BLaER1 (cell line): ENCODE measurements at regions not wholly inside any gene's neighbourhood (a gene's known extent, or its start where the extent isn't known, plus 50 kb on each side); places are given as distances from the start of the nearest gene placed in this dataset.

ENCODE experiments used
- H3K27ac ChIP-seq: shearing (Covaris generic); formaldehyde crosslinking; 2 replicates; pipeline ENCODE4 v1.8.1; 2022
- H3K27me3 ChIP-seq: shearing (Covaris generic); formaldehyde crosslinking; 2 replicates; pipeline ENCODE4 v1.8.1; 2022
- H3K36me3 ChIP-seq: shearing (Covaris generic); formaldehyde crosslinking; 2 replicates; pipeline ENCODE4 v1.8.1; 2022
- H3K4me1 ChIP-seq: shearing (Covaris generic); formaldehyde crosslinking; 2 replicates; pipeline ENCODE4 v1.8.1; 2022
- H3K4me2 ChIP-seq: shearing (Covaris generic); formaldehyde crosslinking; 2 replicates; pipeline ENCODE4 v1.8.1; 2022
- H3K4me3 ChIP-seq: shearing (Covaris generic); formaldehyde crosslinking; 2 replicates; pipeline ENCODE4 v1.8.1; 2022
- H3K9ac ChIP-seq: shearing (Covaris generic); formaldehyde crosslinking; 2 replicates; pipeline ENCODE4 v1.8.1; 2022
- H3K9me3 ChIP-seq: shearing (Covaris generic); formaldehyde crosslinking; 2 replicates; pipeline ENCODE4 v1.8.1; 2022
- H4K20me1 ChIP-seq: shearing (Covaris generic); formaldehyde crosslinking; 2 replicates; pipeline ENCODE4 v1.8.1; 2022
- Cebpa-rat ChIP-seq: shearing (Covaris generic); IDR thresholded peaks from 2 replicates; pipeline ENCODE4 v1.8.1; 2022

GRCh38 chr2:120424274-120424796 is 78.4 kb downstream of the INHBB start:
- Histone ChIP-seq H3K36me3 (no peaks in the 10 kb centered on the region), H3K27ac (no peak overlapping the region), H3K4me2 (no peak overlapping the region), H3K27me3 (no peaks in the 10 kb centered on the region), H4K20me1 (no peaks in the 10 kb centered on the region), H3K4me1 (no peaks in the 10 kb centered on the region), H3K9me3 (no peaks in the 10 kb centered on the region), H3K9ac (no peak overlapping the region), H3K4me3 (no peak overlapping the region)
- no peak for TF ChIP-seq Cebpa-rat

GRCh38 chr2:120425014-120425413 is 79.1 kb downstream of the INHBB start:
- no peaks in the 10 kb centered on the region for H3K36me3 ChIP-seq
- no peak overlapping the region for H3K4me2 ChIP-seq
- H3K27ac ChIP-seq: no peak overlapping the region
- TF ChIP-seq Cebpa-rat: no peak
- no peaks in the 10 kb centered on the region for H3K27me3 ChIP-seq
- H3K4me3 ChIP-seq: no peak overlapping the region
- H3K9me3 ChIP-seq: no peaks in the 10 kb centered on the region
- no peak overlapping the region for H3K9ac ChIP-seq
- H3K4me1 ChIP-seq: peaks cover 3% of the 10 kb centered on the region; the same call in 1 of the 2 replicates
- H4K20me1 ChIP-seq: no peaks in the 10 kb centered on the region

DNA sequence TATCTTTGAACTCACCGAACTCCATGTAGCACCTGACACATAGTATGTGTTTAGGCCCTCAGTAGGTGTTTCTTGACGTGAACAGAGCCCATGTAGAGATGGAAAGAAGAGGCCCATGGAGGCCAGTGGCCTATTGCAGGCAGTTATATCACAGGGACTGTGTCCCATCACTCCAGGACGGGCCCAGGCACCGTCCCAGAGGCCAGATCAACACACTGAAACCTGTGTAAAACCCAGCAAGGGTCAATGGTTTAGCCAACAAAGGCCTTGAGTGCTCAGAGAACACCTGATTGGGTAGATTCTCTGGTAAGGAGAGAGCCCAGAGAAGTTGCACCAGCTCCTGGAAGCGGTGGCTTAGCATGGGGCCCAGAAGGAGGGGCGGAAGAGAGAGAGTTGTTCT is 82.8 kb downstream of the INHBB start:
- no peak overlapping the region for H3K9ac ChIP-seq
- no peak for TF ChIP-seq Cebpa-rat
- no peaks in the 10 kb centered on the region for H4K20me1 ChIP-seq
- H3K27me3 ChIP-seq: no peaks in the 10 kb centered on the region
- no peaks in the 10 kb centered on the region for H3K36me3 ChIP-seq
- peaks cover 13% of the 10 kb centered on the region for H3K4me1 ChIP-seq
- H3K9me3 ChIP-seq: no peaks in the 10 kb centered on the region
- H3K27ac ChIP-seq: no peak overlapping the region
- H3K4me2 ChIP-seq: no peak overlapping the region
- no peak overlapping the region for H3K4me3 ChIP-seq

- 0 out of 2 replicates have a peak overlapping the region, but pooled peaks have one; percentile 4 for H3K4me2 ChIP-seq
- no peak overlapping the region for H3K27ac ChIP-seq
- H3K36me3 ChIP-seq: no peaks in the 10 kb centered on the region
- H3K9ac ChIP-seq: no peak overlapping the region
- TF ChIP-seq Cebpa-rat: no peak
- no peaks in the 10 kb centered on the region for H3K27me3 ChIP-seq
- H4K20me1 ChIP-seq: no peaks in the 10 kb centered on the region
- no peaks in the 10 kb centered on the region for H3K9me3 ChIP-seq
- H3K4me1 ChIP-seq: peaks cover 13% of the 10 kb centered on the region
- H3K4me3 ChIP-seq: no peak overlapping the region
These were observed 83.9 kb downstream of the INHBB start for GRCh38 chr2:120429586-120430500.

DNA sequence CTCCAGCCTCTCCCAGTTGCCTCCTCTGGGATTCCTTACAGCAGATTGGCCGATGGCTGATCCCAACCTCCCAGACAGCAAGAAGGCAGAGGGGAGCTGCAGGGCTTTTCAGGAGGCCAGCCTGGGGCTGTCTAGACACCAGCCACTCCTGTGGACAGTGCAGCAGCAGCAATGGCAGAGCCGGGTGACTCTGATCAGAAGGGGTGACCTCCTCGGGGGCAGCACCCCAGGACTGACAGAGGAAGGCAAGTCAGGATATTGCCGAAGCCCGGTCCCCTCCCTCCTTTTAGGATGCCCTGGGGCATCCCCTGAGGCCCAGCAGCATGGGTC is 84.5 kb downstream of the INHBB start:
- Histone ChIP-seq H3K36me3 (no peaks in the 10 kb centered on the region), H4K20me1 (no peaks in the 10 kb centered on the region), H3K4me1 (peaks cover 13% of the 10 kb centered on the region), H3K4me2 (no peak overlapping the region), H3K27me3 (no peaks in the 10 kb centered on the region), H3K4me3 (no peak overlapping the region), H3K9ac (no peak overlapping the region), H3K9me3 (no peaks in the 10 kb centered on the region), H3K27ac (no peak overlapping the region)
- TF ChIP-seq Cebpa-rat: no peak

GRCh38 chr2:120430957-120431356 is 85.0 kb downstream of the INHBB start:
- no peak overlapping the region for H3K4me2 ChIP-seq
- H3K9me3 ChIP-seq: no peaks in the 10 kb centered on the region
- no peak overlapping the region for H3K4me3 ChIP-seq
- H3K27me3 ChIP-seq: no peaks in the 10 kb centered on the region
- H3K27ac ChIP-seq: no peak overlapping the region
- no peak overlapping the region for H3K9ac ChIP-seq
- no peak for TF ChIP-seq Cebpa-rat
- peaks cover 13% of the 10 kb centered on the region for H3K4me1 ChIP-seq
- H3K36me3 ChIP-seq: no peaks in the 10 kb centered on the region
- no peaks in the 10 kb centered on the region for H4K20me1 ChIP-seq

- H3K9me3 ChIP-seq: no peaks in the 10 kb centered on the region
- H3K36me3 ChIP-seq: no peaks in the 10 kb centered on the region
- no peak overlapping the region for H3K9ac ChIP-seq
- TF ChIP-seq Cebpa-rat: no peak
- H3K4me1 ChIP-seq: peaks cover 13% of the 10 kb centered on the region
- H3K27me3 ChIP-seq: no peaks in the 10 kb centered on the region
- H3K4me2 ChIP-seq: no peak overlapping the region
- no peak overlapping the region for H3K4me3 ChIP-seq
- no peak overlapping the region for H3K27ac ChIP-seq
- H4K20me1 ChIP-seq: no peaks in the 10 kb centered on the region
These were observed 85.7 kb downstream of the INHBB start for GRCh38 chr2:120431386-120432292.

DNA sequence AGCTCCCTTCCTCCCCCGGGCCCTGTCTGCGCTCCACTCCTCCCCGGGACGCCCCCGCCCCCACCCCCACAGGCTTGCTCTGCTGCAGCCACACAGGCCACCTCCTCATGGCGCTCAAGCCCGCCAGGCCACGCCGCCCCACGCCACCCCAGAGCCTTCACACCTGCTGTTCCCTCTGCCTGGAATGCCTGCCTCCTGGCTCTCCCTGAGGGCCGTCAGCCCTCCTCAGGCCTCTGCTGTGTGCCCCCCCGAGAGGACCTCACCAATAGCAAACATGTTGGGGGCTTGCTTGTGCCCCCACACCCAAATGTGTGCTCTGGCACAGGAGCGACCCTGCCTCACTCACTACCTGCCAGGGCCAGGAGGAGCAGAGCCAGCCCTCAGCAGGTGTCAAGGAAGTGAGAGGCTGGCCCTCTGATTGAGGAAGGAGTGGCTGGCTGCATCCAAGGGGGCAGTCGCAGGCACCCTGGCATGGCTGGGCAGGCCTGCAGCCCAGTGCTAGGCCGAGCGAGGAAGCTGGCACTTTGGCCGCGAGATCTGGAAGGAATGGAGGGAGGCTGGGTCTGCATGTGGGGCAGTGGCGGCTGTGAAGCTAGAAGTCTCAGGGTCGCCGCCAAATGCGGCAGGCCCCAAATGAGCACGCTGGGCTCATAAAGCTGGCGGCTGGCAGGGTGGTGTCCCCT is 86.5 kb downstream of the INHBB start:
- Histone ChIP-seq H4K20me1 (no peaks in the 10 kb centered on the region), H3K9me3 (no peaks in the 10 kb centered on the region), H3K27me3 (no peaks in the 10 kb centered on the region), H3K9ac (no peak overlapping the region), H3K4me3 (no peak overlapping the region), H3K27ac (no peak overlapping the region), H3K4me2 (no peak overlapping the region), H3K36me3 (no peaks in the 10 kb centered on the region), H3K4me1 (peaks cover 13% of the 10 kb centered on the region)
- TF ChIP-seq Cebpa-rat: no peak

GRCh38 chr2:120432976-120433815 is 87.3 kb downstream of the INHBB start:
- Histone ChIP-seq H3K9ac (no peak overlapping the region), H3K36me3 (no peaks in the 10 kb centered on the region), H3K9me3 (no peaks in the 10 kb centered on the region), H3K27ac (no peak overlapping the region), H3K27me3 (no peaks in the 10 kb centered on the region), H3K4me3 (no peak overlapping the region), H4K20me1 (no peaks in the 10 kb centered on the region), H3K4me1 (peaks cover 13% of the 10 kb centered on the region), H3K4me2 (no peak overlapping the region)
- TF ChIP-seq Cebpa-rat: no peak
